OCI-LY1 (cell line): ENCODE measurements at regions not wholly inside any gene's neighbourhood (a gene's known extent, or its start where the extent isn't known, plus 50 kb on each side); places are given as distances from the start of the nearest gene placed in this dataset.

ENCODE experiments used
- CTCF ChIP-seq: fragments of 200-600 bp; sonication (generic), shearing (Covaris generic); IDR thresholded peaks from 2 replicates; pipeline ENCODE4 v1.5.1; 2017; ENCODE audit warnings: mild to moderate bottlenecking, antibody characterized with exemption, low read length, moderate library complexity, mixed read lengths
- EZH2 ChIP-seq: fragments of 200-600 bp; sonication (generic), shearing (Covaris generic); IDR thresholded peaks from 2 replicates; pipeline ENCODE4 v1.8.0; 2017; ENCODE audit warnings: borderline replicate concordance, mixed run types, mild to moderate bottlenecking, antibody characterized with exemption, low read length, moderate library complexity, mixed read lengths

GRCh38 chr16:55014022-55014421 lies 83.4 kb downstream of the IRX5 start:
- TF ChIP-seq CTCF (no peak), EZH2 (no peak)
